Kidney (tissue), 13 donors: ENCODE measurements at regions not wholly inside any gene's neighbourhood (a gene's known extent, or its start where the extent isn't known, plus 50 kb on each side); places are given as distances from the start of the nearest gene placed in this dataset.

Experiments
- DNase-seq, 5 donors: peaks; one replicate each; pipeline ENCODE4 v3.0.0-alpha.2; 2013 to 2020
- FAIRE-seq: peaks from 2 replicates; lab custom pipeline; 2012; peaks lifted over from hg19 to GRCh38; lab: Jason Lieb, UNC
- H3K27ac ChIP-seq, 2 donors: one replicate each; pipeline ENCODE4 v1.7.0; 2013; ENCODE audit warnings: low read depth in 2 of 2, low read length in 2 of 2, inconsistent platforms in 1 of 2
- H3K27me3 ChIP-seq: one replicate; pipeline ENCODE4 v1.7.1; 2013; ENCODE audit warnings: low read length, inconsistent platforms; ENCODE audit not compliant: control insufficient read depth, insufficient read depth
- H3K36me3 ChIP-seq, 3 donors: one replicate each; pipeline versions ENCODE4 v1.7.0 to v1.7.1; 2013; ENCODE audit warnings: low read length in 3 of 3, control low read depth in 1 of 3, inconsistent platforms in 1 of 3; ENCODE audit not compliant: insufficient read depth in 3 of 3, control insufficient read depth in 2 of 3
- H3K4me1 ChIP-seq, 3 donors: one replicate each; pipeline versions ENCODE4 v1.7.0 to v1.7.1; 2013; ENCODE audit warnings: low read length in 3 of 3, inconsistent platforms in 1 of 3, low read depth in 1 of 3; ENCODE audit not compliant: control insufficient read depth in 2 of 3, insufficient read depth in 2 of 3
- H3K4me3 ChIP-seq, 3 donors: one replicate each; pipeline versions ENCODE4 v1.7.0 to v1.8.1; 2013; ENCODE audit warnings: low read length in 3 of 3, control low read depth in 1 of 3, inconsistent platforms in 1 of 3
- H3K9ac ChIP-seq, 3 donors: one replicate each; pipeline versions ENCODE4 v1.7.0 to v1.7.1; 2013; ENCODE audit warnings: low read length in 3 of 3, control low read depth in 1 of 3, inconsistent platforms in 1 of 3
- H3K9me3 ChIP-seq, 3 donors: one replicate each; pipeline versions ENCODE4 v1.7.0 to v1.7.1; 2013; ENCODE audit warnings: low read length in 3 of 3, control low read depth in 1 of 3, inconsistent platforms in 1 of 3; ENCODE audit not compliant: control insufficient read depth in 2 of 3, insufficient read depth in 1 of 3
- intact Hi-C: fragments of 100-400 bp; cut with DNase I; formaldehyde crosslinking; loops from one replicate; pipeline ENCODE4 v1.11.1; 2022
- TF ChIP-seq, protein P1 (sequence below): IDR thresholded peaks from 3 replicates; pipeline ENCODE4 v1.5.1; 2012; ENCODE audit warnings: mild to moderate bottlenecking, moderate library complexity, borderline replicate concordance; ENCODE audit not compliant: insufficient read depth; ENCODE audit errors: extremely low read depth
- donor health status: control.
- donor health status: control.
- donor health status: control.
- donor health status: control.
- donor health status: control.
- donor health status: DM: yes; HTN: yes; CAD: no.
- donor health status: Normal renal cell carcinoma (clear cell type).

GRCh38 chr7:54259185-54259584 is 283.0 kb upstream of the VSTM2A start:
- H3K27ac ChIP-seq = no peak overlapping the region
- H3K4me1 ChIP-seq = no peaks in the 10 kb centered on the region
- H3K4me3 ChIP-seq = no peak overlapping the region
- FAIRE-seq (no peak), DNase-seq (no peak)
- H3K27me3 ChIP-seq = no peaks in the 10 kb centered on the region
- intact Hi-C loops = no loop called here
- no peaks in the 10 kb centered on the region for H3K9me3 ChIP-seq
- TF ChIP-seq, protein P1, sequence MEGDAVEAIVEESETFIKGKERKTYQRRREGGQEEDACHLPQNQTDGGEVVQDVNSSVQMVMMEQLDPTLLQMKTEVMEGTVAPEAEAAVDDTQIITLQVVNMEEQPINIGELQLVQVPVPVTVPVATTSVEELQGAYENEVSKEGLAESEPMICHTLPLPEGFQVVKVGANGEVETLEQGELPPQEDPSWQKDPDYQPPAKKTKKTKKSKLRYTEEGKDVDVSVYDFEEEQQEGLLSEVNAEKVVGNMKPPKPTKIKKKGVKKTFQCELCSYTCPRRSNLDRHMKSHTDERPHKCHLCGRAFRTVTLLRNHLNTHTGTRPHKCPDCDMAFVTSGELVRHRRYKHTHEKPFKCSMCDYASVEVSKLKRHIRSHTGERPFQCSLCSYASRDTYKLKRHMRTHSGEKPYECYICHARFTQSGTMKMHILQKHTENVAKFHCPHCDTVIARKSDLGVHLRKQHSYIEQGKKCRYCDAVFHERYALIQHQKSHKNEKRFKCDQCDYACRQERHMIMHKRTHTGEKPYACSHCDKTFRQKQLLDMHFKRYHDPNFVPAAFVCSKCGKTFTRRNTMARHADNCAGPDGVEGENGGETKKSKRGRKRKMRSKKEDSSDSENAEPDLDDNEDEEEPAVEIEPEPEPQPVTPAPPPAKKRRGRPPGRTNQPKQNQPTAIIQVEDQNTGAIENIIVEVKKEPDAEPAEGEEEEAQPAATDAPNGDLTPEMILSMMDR = no peak
- no peaks in the 10 kb centered on the region for H3K36me3 ChIP-seq
- no peak overlapping the region for H3K9ac ChIP-seq

- FAIRE-seq (no peak), DNase-seq (no peak)
- H3K36me3 ChIP-seq = no peaks in the 10 kb centered on the region
Measured at GRCh38 chr7:54260941-54261371, 281.2 kb upstream of the VSTM2A start.

DNA sequence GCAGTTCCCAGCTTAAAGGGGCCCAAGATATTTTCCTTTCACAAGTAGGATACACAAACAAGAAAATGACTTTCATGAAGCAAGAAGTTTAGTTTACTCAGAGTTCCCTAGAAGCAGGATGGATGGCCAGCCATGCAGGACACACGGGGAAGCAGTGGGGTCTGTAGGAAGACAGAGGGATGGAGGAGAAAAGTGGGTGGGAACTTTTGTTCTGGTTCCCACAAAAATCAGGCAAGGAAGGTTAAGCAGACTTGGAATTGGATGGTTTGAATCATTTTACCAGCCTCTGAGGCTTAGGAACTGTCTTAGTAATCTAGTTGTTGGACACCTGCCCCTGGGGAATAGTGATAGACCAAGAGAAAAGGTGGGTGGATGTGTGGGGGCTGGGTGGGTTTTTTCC is 263.3 kb upstream of the VSTM2A start:
- peak in 1 of 5 donors; percentile 19 for DNase-seq
- Histone ChIP-seq H3K4me3 (no peak overlapping the region), H3K36me3 (no peaks in the 10 kb centered on the region), H3K27ac (no peak overlapping the region), H3K4me1 (no peaks in the 10 kb centered on the region), H3K27me3 (no peaks in the 10 kb centered on the region), H3K9me3 (peaks cover 0 to 6% (median 2%) of the 10 kb centered on the region in 3 donors), H3K9ac (no peak overlapping the region)
- intact Hi-C loops = no loop called here
- FAIRE-seq = no peak
- TF ChIP-seq, protein P1 = no peak

More at GRCh38 chr7:54260941-54261371, 281.2 kb upstream of the VSTM2A start:
- TF ChIP-seq, protein P1 = no peak
- Histone ChIP-seq H3K4me1 (no peaks in the 10 kb centered on the region), H3K4me3 (no peak overlapping the region), H3K27ac (no peak overlapping the region), H3K27me3 (no peaks in the 10 kb centered on the region), H3K9ac (no peak overlapping the region), H3K9me3 (no peaks in the 10 kb centered on the region)
- intact Hi-C loops = no loop called here
